ENCODE measurements at regions not wholly inside any gene's neighbourhood (a gene's known extent, or its start where the extent isn't known, plus 50 kb on each side); places are given as distances from the start of the nearest gene placed in this dataset.

- Histone ChIP-seq H3K23me2 (ENCODE audit: low read depth, low read length) (no peaks in the 10 kb centered on the region), H3K14ac (ENCODE audit: insufficient read length) (no peak overlapping the region), H4K20me1 (replicated peaks in 1 of 2; ENCODE audit: control insufficient read depth in 1 of 2, insufficient read depth in 2 of 2, low read length in 2 of 2) (no peaks in the 10 kb centered on the region), H2AK5ac (ENCODE audit: low read depth, low read length) (no peak overlapping the region), H2BK20ac (ENCODE audit: low read length) (no peak overlapping the region), H3K4me2 (ENCODE audit: insufficient read depth in 1 of 2, low read depth in 2 of 2, low read length in 2 of 2) (no peak overlapping the region), H3K79me1 (ENCODE audit: low read depth, low read length) (no peaks in the 10 kb centered on the region), H3K27ac (ENCODE audit: low read depth, low read length) (no peak overlapping the region), H3K9me3 (ENCODE audit: insufficient read depth in 2 of 2, low read depth in 1 of 2, low read length in 1 of 2) (no peaks in the 10 kb centered on the region), H3K4me3 (ENCODE audit: extremely low read depth in 1 of 4, insufficient read depth in 2 of 4, low read depth in 3 of 4, low read length in 4 of 4) (no peak overlapping the region), H3K56ac (replicated peaks; ENCODE audit: insufficient read length, low read depth, low read length) (no peak overlapping the region), H4K5ac (ENCODE audit: insufficient read length, low read depth, low read length) (no peak overlapping the region), H3K18ac (ENCODE audit: extremely low read depth, low read length) (no peak overlapping the region), H2BK120ac (replicated peaks; ENCODE audit: low read depth, low read length) (no peak overlapping the region), H2AFZ (ENCODE audit: low read length) (no peak overlapping the region), H3K9ac (replicated peaks in 1 of 4; ENCODE audit: extremely low read depth in 1 of 4, low read depth in 3 of 4, low read length in 3 of 4) (no peak overlapping the region), H4K8ac (ENCODE audit: extremely low read depth, insufficient read depth, low read length) (no peak overlapping the region), H3K27me3 (replicated peaks in 1 of 4; ENCODE audit: control insufficient read depth in 3 of 4, extremely low read depth in 1 of 4, insufficient read depth in 3 of 4, low read length in 3 of 4) (no peaks in the 10 kb centered on the region), H2BK15ac (ENCODE audit: low read length) (no peak overlapping the region), H3K23ac (ENCODE audit: insufficient read length) (no peak overlapping the region), H3K36me3 (ENCODE audit: control insufficient read depth in 2 of 4, insufficient read depth in 4 of 4, low read length in 3 of 4) (no peaks in the 10 kb centered on the region), H2BK12ac (ENCODE audit: low read depth, low read length) (no peak overlapping the region), H3K4ac (replicated peaks; ENCODE audit: insufficient read length, low read depth, low read length) (no peak overlapping the region), H3K4me1 (replicated peaks in 1 of 4; ENCODE audit: control insufficient read depth in 3 of 4, insufficient read depth in 4 of 4, low read length in 3 of 4) (no peaks in the 10 kb centered on the region), H3K79me2 (ENCODE audit: control insufficient read depth in 1 of 2, insufficient read depth in 2 of 2, low read length in 2 of 2) (no peaks in the 10 kb centered on the region), H4K91ac (replicated peaks; ENCODE audit: insufficient read length, low read length) (no peak overlapping the region), H2BK5ac (ENCODE audit: low read depth, low read length) (no peak overlapping the region)
- CTCF ChIA-PET (ENCODE audit: partially characterized antibody) = interaction anchor here (0.6 kb wide), 1 partner anchor 29 kb away, joined by 6 read pairs; no protein-coding TSS in a partner anchor
- TF ChIP-seq E2F6 (IDR thresholded peaks at IDR 0.05) (no peak), ASH2L (IDR thresholded peaks at IDR 0.05; ENCODE audit: low read length) (no peak), POLR2AphosphoS5 (IDR thresholded peaks at IDR 0.05; ENCODE audit: low read depth, low read length) (no peak)
- no peak for DNase-seq (ENCODE audit: low read depth in 1 of 2, low spot score in 2 of 2)
- POLR2A ChIA-PET (ENCODE audit: partially characterized antibody) = no interaction called here
- 100% methylated on average over 1 of the region's 10 CpGs; no CpG with 5 or more reads in 1 of the 2 experiments for WGBS, 2 experiments (ENCODE audit: extremely low coverage in 1 of 2, insufficient coverage in 1 of 2, insufficient read length in 1 of 2, insufficient replicate concordance in 2 of 2, low coverage in 1 of 2, low lambda C conversion rate in 2 of 2, missing lambda C conversion rate in 1 of 2)
- FAIRE-seq = no peak
Observed at GRCh38 chrX:63434206-63434605, 83.1 kb upstream of the SPIN4 start.
